Epithelial cell of esophagus (primary cell): ENCODE measurements at regions not wholly inside any gene's neighbourhood (a gene's known extent, or its start where the extent isn't known, plus 50 kb on each side); places are given as distances from the start of the nearest gene placed in this dataset.
A peak's percentile ranks its signal among the peaks of the same experiment; 100 is the strongest.

Experiments
- DNase-seq: peaks from one replicate; pipeline ENCODE4 v3.0.0; 2010; ENCODE audit warnings: low read depth
- H3K4me3 ChIP-seq: 2 replicates; pipeline ENCODE4 v1.5.1; 2011; ENCODE audit warnings: mild to moderate bottlenecking, low read length, control low read depth
- CTCF ChIP-seq: IDR thresholded peaks from 2 replicates; pipeline ENCODE4 v1.5.1; 2011; ENCODE audit warnings: low read depth, mild to moderate bottlenecking, low read length, control low read depth, inconsistent platforms; ENCODE audit not compliant: insufficient read depth; ENCODE audit errors: missing control alignments

GRCh38 chr2:146465460-146465859 lies 1379.4 kb upstream of the ACVR2A start:
- no peak overlapping the region for H3K4me3 ChIP-seq
- TF ChIP-seq CTCF: no peak
- DNase-seq: no peak

- TF ChIP-seq CTCF: no peak
- no peak for DNase-seq
These were observed 1383.8 kb upstream of the ACVR2A start for GRCh38 chr2:146461068-146461467.

GRCh38 chr2:146458585-146458984 lies 1386.2 kb upstream of the ACVR2A start:
- no peak for TF ChIP-seq CTCF
- DNase-seq: no peak
- H3K4me3 ChIP-seq: no peak overlapping the region

More at GRCh38 chr2:146461068-146461467, 1383.8 kb upstream of the ACVR2A start:
- H3K4me3 ChIP-seq: no peak overlapping the region

- no peak for TF ChIP-seq CTCF
- DNase-seq: no peak
- no peak overlapping the region for H3K4me3 ChIP-seq
These were observed 1387.6 kb upstream of the ACVR2A start for GRCh38 chr2:146457221-146457620.

- no peak for TF ChIP-seq CTCF
- no peak overlapping the region for H3K4me3 ChIP-seq
- DNase-seq: no peak
These were observed 1389.5 kb upstream of the ACVR2A start for GRCh38 chr2:146455325-146455724.

GRCh38 chr2:146451972-146452371 lies 1392.9 kb upstream of the ACVR2A start:
- no peak overlapping the region for H3K4me3 ChIP-seq
- peak; percentile 9 for DNase-seq
- TF ChIP-seq CTCF: no peak

GRCh38 chr2:146450131-146450530 lies 1394.7 kb upstream of the ACVR2A start:
- no peak overlapping the region for H3K4me3 ChIP-seq
- no peak for TF ChIP-seq CTCF
- DNase-seq: peak; percentile 41
